A673 (cell line): ENCODE measurements at regions not wholly inside any gene's neighbourhood (a gene's known extent, or its start where the extent isn't known, plus 50 kb on each side); places are given as distances from the start of the nearest gene placed in this dataset.

Source experiments
- BruUV-seq: library from RNA; stranded (reverse); fragments of 400-500 nt; replicated peaks from 2 replicates; lab custom pipeline; 2021; lab: Mats Ljungman, UMichigan
- CTCF ChIA-PET: fragments of 300-600 bp; sonication (Branson Sonifier 250); formaldehyde crosslinking; loops from one replicate; lab custom pipeline; 2022; ENCODE audit warnings: antibody characterized with exemption; lab: Charles Lee
- POLR2A ChIA-PET: fragments of 300-600 bp; sonication (Branson Sonifier 250); formaldehyde crosslinking; loops from one replicate; lab custom pipeline; 2022; ENCODE audit warnings: antibody characterized with exemption; ENCODE audit not compliant: low non-redundant PET; lab: Charles Lee
- DNase-seq: peaks from one replicate; pipeline ENCODE4 v3.0.0-alpha.2; 2015; ENCODE audit warnings: low spot score
- H3K27ac ChIP-seq: fragments of 200-600 bp; sonication (generic); 2 replicates; pipeline ENCODE4 v1.5.1; 2016; ENCODE audit warnings: mixed run types, low read depth, mild to moderate bottlenecking, mixed read lengths, antibody characterized with exemption, low read length; ENCODE audit not compliant: poor library complexity, severe bottlenecking
- H3K27me3 ChIP-seq: fragments of 200-600 bp; sonication (generic); replicated peaks from 2 replicates; pipeline ENCODE4 v1.6.1; 2017; ENCODE audit warnings: mixed run types, low read depth, mild to moderate bottlenecking, mixed read lengths, antibody characterized with exemption, low read length; ENCODE audit not compliant: insufficient read depth, poor library complexity
- H3K36me3 ChIP-seq: fragments of 200-600 bp; sonication (generic); 2 replicates; pipeline ENCODE4 v1.6.1; 2016; ENCODE audit warnings: mixed run types, mild to moderate bottlenecking, mixed read lengths, antibody characterized with exemption, low read length; ENCODE audit not compliant: insufficient read depth, poor library complexity, severe bottlenecking
- H3K4me1 ChIP-seq: fragments of 200-600 bp; sonication (generic); 2 replicates; pipeline ENCODE4 v1.6.1; 2017; ENCODE audit warnings: mixed run types, mild to moderate bottlenecking, mixed read lengths, antibody characterized with exemption, low read length; ENCODE audit not compliant: insufficient read depth, poor library complexity, severe bottlenecking
- H3K4me3 ChIP-seq: fragments of 200-600 bp; sonication (generic); 2 replicates; pipeline ENCODE4 v1.5.1; 2016; ENCODE audit warnings: low read depth, mixed run types, mild to moderate bottlenecking, mixed read lengths, low read length; ENCODE audit not compliant: poor library complexity, severe bottlenecking
- H3K9me3 ChIP-seq: fragments of 200-600 bp; sonication (generic); 2 replicates; pipeline ENCODE4 v1.6.1; 2016; ENCODE audit warnings: mixed run types, low read depth, mild to moderate bottlenecking, mixed read lengths, antibody characterized with exemption, low read length; ENCODE audit not compliant: poor library complexity, severe bottlenecking
- EZH2 ChIP-seq: fragments of 200-600 bp; sonication (generic); IDR thresholded peaks from 2 replicates; pipeline ENCODE4 v1.6.1; 2017; ENCODE audit warnings: borderline replicate concordance, low read depth, mild to moderate bottlenecking, mixed read lengths, antibody characterized with exemption, low read length; ENCODE audit not compliant: poor library complexity, severe bottlenecking
- intact Hi-C: fragments of 100-400 bp; cut with micrococcal nuclease; formaldehyde crosslinking; loops from one replicate; pipeline ENCODE4 v1.10.0; 2022; ENCODE audit not compliant: unreplicated experiment
- TF ChIP-seq, protein P1 (sequence below): fragments of 300-800, 200-600 bp; sonication (generic); conservative IDR thresholded peaks from 2 replicates; pipeline ENCODE4 v1.5.1; 2017; ENCODE audit warnings: low read depth, mild to moderate bottlenecking, antibody characterized with exemption, low read length, moderate library complexity, mixed read lengths

DNA sequence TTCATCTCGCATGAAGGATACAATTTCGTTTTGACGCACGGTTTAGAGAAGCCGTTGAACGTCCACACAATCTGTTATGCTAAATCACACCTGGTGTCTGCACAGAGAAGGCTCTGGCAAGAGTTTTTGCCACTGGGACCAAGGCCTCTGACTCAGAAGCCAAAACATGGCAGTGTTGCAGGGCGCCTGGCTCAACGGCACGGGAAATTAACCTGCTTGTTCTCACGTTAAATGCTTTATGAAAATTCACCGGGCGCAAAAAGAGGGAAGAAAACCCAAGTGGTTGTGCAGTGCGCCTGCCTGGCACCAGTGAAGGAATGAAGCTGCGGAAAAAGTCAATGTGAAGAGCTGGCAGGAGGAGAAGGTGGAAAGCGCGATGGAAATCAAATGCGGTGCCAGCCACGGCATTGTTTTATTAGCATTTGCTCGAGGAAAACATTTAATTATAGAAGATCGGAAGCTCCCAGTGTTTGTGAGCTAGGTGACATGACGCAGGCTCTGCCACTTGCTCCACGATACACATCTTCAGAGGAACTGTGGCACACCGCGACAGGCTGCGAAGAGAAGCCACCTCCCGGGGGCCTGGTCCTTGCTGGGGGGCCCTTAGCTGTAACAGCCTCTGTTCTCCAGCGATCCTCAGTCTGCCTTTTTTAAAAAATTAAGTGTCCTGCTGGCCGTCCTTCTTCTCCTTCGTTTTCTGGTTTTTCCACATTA, 126.2 kb downstream of the ZIC5 start:
- Histone ChIP-seq H3K36me3 (no peaks in the 10 kb centered on the region), H3K27me3 (no peaks in the 10 kb centered on the region), H3K27ac (no peak overlapping the region), H3K4me1 (no peaks in the 10 kb centered on the region), H3K9me3 (no peaks in the 10 kb centered on the region), H3K4me3 (no peak overlapping the region)
- CTCF ChIA-PET, result no interaction called here
- TF ChIP-seq, protein P1, sequence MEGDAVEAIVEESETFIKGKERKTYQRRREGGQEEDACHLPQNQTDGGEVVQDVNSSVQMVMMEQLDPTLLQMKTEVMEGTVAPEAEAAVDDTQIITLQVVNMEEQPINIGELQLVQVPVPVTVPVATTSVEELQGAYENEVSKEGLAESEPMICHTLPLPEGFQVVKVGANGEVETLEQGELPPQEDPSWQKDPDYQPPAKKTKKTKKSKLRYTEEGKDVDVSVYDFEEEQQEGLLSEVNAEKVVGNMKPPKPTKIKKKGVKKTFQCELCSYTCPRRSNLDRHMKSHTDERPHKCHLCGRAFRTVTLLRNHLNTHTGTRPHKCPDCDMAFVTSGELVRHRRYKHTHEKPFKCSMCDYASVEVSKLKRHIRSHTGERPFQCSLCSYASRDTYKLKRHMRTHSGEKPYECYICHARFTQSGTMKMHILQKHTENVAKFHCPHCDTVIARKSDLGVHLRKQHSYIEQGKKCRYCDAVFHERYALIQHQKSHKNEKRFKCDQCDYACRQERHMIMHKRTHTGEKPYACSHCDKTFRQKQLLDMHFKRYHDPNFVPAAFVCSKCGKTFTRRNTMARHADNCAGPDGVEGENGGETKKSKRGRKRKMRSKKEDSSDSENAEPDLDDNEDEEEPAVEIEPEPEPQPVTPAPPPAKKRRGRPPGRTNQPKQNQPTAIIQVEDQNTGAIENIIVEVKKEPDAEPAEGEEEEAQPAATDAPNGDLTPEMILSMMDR, result no peak
- TF ChIP-seq EZH2, result no peak
- intact Hi-C loops, result no loop called here
- no TSS peak for BruUV-seq
- no peak for DNase-seq
- POLR2A ChIA-PET, result no interaction called here

DNA sequence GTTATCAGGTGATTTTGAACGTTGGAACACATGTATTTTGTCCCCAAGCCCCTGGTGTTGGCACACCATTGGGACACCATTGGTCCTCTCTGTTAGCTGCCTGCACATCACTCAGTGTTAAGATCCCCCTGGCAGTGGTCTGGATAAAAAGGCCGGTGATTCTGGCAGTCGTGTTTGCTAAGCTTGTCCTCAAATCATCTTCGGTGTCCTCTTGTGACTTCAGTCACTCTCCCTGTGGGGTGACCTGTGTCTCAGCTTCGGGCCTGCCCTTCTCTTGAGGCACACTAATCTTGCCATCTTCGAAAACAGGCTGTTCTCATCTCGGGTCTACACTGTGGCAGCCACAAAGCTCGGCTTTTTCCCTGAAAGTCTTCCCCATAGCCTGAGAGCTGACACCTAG, 127.1 kb downstream of the ZIC5 start:
- no peak for DNase-seq
- Histone ChIP-seq H3K27ac (no peak overlapping the region), H3K27me3 (no peaks in the 10 kb centered on the region), H3K36me3 (no peaks in the 10 kb centered on the region), H3K9me3 (no peaks in the 10 kb centered on the region), H3K4me1 (no peaks in the 10 kb centered on the region), H3K4me3 (no peak overlapping the region)
- BruUV-seq, result no TSS peak
- CTCF ChIA-PET, result no interaction called here
- no peak for TF ChIP-seq EZH2
- TF ChIP-seq, protein P1, result no peak
- intact Hi-C loops, result no loop called here
- POLR2A ChIA-PET, result no interaction called here

DNA sequence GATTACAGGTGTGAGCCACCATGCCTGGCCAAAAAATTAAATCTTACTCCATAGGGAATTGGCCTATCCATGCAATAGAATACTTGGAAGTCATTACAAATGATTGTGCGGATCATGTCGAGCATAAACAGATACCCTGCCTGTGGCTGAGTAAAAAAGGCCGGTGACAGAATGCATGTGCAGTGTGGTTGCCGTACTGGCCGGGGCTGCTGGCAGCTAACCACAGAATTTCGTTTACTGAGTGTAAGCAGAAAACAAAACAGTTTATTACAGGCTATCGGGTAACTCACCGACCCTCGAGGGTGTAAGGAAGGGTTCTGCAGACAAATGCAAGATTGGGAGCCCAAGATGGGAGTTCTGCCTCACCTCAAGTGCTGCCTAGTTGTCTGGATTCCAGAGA, 127.7 kb downstream of the ZIC5 start:
- intact Hi-C loops, result no loop called here
- H3K4me3 ChIP-seq, result no peak overlapping the region
- H3K36me3 ChIP-seq, result no peaks in the 10 kb centered on the region
- H3K9me3 ChIP-seq, result no peaks in the 10 kb centered on the region
- BruUV-seq, result no TSS peak
- ChIA-PET POLR2A (no interaction called here), CTCF (no interaction called here)
- DNase-seq, result no peak
- no peaks in the 10 kb centered on the region for H3K4me1 ChIP-seq
- H3K27me3 ChIP-seq, result no peaks in the 10 kb centered on the region
- TF ChIP-seq EZH2, result no peak
- TF ChIP-seq, protein P1, result no peak
- H3K27ac ChIP-seq, result no peak overlapping the region
